WERI-Rb-1 (cell line): ENCODE measurements at regions not wholly inside any gene's neighbourhood (a gene's known extent, or its start where the extent isn't known, plus 50 kb on each side); places are given as distances from the start of the nearest gene placed in this dataset.

Experiments
- DNase-seq: peaks from one replicate; pipeline ENCODE4 v3.0.0-alpha.2; 2020
- H3K27ac ChIP-seq: fragments of 250-450 bp; sonication (Bioruptor Pico); 2 replicates; pipeline ENCODE4 v1.5.1; 2020; ENCODE audit warnings: mild to moderate bottlenecking, moderate library complexity
- H3K27me3 ChIP-seq: fragments of 250-450 bp; sonication (Bioruptor Pico); 2 replicates; pipeline ENCODE4 v1.5.1; 2021; ENCODE audit warnings: mild to moderate bottlenecking, low read depth, moderate library complexity; ENCODE audit not compliant: insufficient read depth, severe bottlenecking
- H3K36me3 ChIP-seq: fragments of 250-450 bp; sonication (Bioruptor Pico); 2 replicates; pipeline ENCODE4 v1.5.1; 2020; ENCODE audit warnings: mild to moderate bottlenecking, moderate library complexity
- H3K4me3 ChIP-seq: 2 replicates; pipeline ENCODE4 v1.5.1; 2011; ENCODE audit warnings: low read depth, mild to moderate bottlenecking, control low read depth, low read length
- H3K9me3 ChIP-seq: fragments of 250-450 bp; sonication (Bioruptor Pico); 2 replicates; pipeline ENCODE4 v1.5.1; 2021; ENCODE audit warnings: mild to moderate bottlenecking, moderate library complexity; ENCODE audit not compliant: severe bottlenecking
- CTCF ChIP-seq: IDR thresholded peaks from 2 replicates; pipeline ENCODE4 v1.5.1; 2011; ENCODE audit warnings: low read depth, mild to moderate bottlenecking, control low read depth, inconsistent platforms, low read length

- no peaks in the 10 kb centered on the region for H3K9me3 ChIP-seq
- no peaks in the 10 kb centered on the region for H3K36me3 ChIP-seq
- H3K27me3 ChIP-seq: no peaks in the 10 kb centered on the region
- no peak for DNase-seq
- H3K27ac ChIP-seq: no peak overlapping the region
- H3K4me3 ChIP-seq: no peak overlapping the region
- TF ChIP-seq CTCF: no peak
These were observed 67.1 kb upstream of the ENPP6 start for GRCh38 chr4:184284742-184285141.

- no peak for DNase-seq
- Histone ChIP-seq H3K9me3 (no peaks in the 10 kb centered on the region), H3K27me3 (no peaks in the 10 kb centered on the region), H3K4me3 (no peak overlapping the region), H3K36me3 (no peaks in the 10 kb centered on the region), H3K27ac (no peak overlapping the region)
- no peak for TF ChIP-seq CTCF
These were observed 66.6 kb upstream of the ENPP6 start for GRCh38 chr4:184284336-184284690.

DNA sequence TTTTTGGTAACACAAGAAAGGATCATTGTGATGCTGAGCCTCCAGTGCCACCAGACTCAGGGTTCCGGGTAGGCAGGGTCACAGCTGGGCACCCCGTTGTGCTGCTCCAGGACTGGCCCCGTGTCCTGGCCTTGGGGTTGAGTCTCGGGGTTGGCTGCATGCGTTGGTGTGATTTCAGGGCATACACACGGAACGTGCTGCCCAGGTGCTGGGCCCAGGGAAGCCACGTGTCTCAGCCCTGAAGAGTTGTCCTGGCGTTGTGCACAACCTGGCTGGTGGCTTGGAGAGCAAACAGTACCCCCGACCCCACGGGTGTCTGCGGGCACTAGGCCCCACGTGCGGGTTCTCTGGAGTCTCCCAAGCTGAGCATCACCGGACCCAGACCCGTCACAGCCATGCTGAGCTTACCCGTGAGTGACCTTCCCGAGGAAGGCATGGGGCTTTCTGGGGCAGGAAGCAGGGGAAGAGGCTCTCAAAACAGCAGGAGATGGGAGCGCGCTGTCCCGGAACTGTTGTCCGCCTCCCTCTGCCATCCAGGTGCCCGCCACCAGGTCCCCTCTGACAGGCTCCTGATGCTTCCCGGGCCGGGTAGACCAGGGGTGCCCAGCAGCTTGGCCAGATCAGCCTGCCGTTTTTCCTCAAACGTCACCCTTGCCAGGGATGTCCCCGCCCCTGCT, 66.1 kb upstream of the ENPP6 start:
- no peak for TF ChIP-seq CTCF
- no peak overlapping the region for H3K4me3 ChIP-seq
- no peaks in the 10 kb centered on the region for H3K36me3 ChIP-seq
- no peak overlapping the region for H3K27ac ChIP-seq
- DNase-seq: no peak
- no peaks in the 10 kb centered on the region for H3K27me3 ChIP-seq
- H3K9me3 ChIP-seq: no peaks in the 10 kb centered on the region

DNA sequence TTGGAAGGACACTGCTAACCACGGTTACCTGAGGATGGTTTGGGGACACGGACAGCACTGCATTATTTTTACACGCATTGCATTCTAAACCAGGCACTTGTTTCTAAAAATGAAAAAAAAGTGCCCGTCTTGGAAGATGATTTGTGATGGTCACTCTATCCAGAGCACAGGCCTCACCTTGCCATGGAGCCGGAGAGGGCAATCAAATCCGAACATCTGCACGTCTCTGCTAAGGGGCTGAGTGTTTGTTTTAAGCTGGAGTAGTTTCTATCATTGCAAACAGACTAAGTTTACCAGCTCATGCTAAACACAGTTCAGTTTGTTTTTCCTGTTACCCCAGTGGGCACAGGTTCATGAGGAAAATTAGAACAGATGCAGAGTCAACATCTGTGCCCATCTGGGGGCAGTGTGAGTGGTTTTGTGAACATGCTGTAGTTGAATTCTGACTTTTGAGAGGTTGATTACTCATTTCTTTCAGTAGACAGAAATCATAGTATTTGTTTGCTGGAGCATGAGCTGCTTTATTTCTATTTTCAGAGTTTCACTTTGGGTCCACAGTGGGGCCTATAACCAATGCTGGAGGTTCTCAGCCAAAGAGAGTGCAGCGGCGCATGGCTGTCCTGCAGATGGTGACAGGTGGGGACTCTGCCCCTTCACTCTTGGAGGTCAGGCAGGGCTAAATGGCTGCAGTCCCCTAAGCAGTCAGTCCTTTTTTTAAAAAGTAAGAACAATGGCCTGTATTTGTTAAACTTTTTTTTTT, 65.4 kb upstream of the ENPP6 start:
- Histone ChIP-seq H3K9me3 (no peaks in the 10 kb centered on the region), H3K4me3 (no peak overlapping the region), H3K36me3 (no peaks in the 10 kb centered on the region), H3K27me3 (no peaks in the 10 kb centered on the region), H3K27ac (no peak overlapping the region)
- no peak for TF ChIP-seq CTCF
- no peak for DNase-seq

GRCh38 chr4:184282251-184282713, 64.6 kb upstream of the ENPP6 start:
- no peak; the same call in 1 of the 2 replicates for TF ChIP-seq CTCF
- Histone ChIP-seq H3K27me3 (no peaks in the 10 kb centered on the region), H3K4me3 (no peak overlapping the region), H3K9me3 (peaks cover under 1% of the 10 kb centered on the region), H3K36me3 (no peaks in the 10 kb centered on the region), H3K27ac (no peak overlapping the region)
- no peak for DNase-seq
